HG03521 (cell line): ENCODE measurements at regions not wholly inside any gene's neighbourhood (a gene's known extent, or its start where the extent isn't known, plus 50 kb on each side); places are given as distances from the start of the nearest gene placed in this dataset.

Experiments
- ATAC-seq: cut with Tn5 transposase; IDR thresholded peaks from one replicate; pipeline ENCODE4 v1.9.1; 2021; ENCODE audit warnings: mild to moderate bottlenecking, moderate library complexity; ENCODE audit not compliant: unreplicated experiment

DNA sequence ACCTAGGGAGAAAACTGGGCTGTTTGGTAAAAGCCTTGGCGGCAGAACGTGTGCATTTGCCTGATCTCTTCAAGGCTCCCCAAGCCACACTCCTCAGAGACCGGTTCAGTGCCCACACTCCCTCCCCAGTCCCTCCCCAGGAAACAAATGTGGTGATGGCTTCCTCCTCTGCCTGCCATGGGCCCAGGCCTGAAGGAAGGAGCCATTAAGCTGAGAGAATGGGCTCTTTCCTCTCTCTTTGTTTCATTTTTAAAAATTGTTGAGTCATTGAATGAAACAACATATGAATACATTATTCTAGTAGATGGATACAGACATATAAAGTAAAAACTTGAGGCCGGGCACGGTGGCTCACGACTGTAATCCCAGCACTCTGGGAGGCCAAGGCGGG, 50.6 kb upstream of the YWHAQ start:
- no peak for ATAC-seq

DNA sequence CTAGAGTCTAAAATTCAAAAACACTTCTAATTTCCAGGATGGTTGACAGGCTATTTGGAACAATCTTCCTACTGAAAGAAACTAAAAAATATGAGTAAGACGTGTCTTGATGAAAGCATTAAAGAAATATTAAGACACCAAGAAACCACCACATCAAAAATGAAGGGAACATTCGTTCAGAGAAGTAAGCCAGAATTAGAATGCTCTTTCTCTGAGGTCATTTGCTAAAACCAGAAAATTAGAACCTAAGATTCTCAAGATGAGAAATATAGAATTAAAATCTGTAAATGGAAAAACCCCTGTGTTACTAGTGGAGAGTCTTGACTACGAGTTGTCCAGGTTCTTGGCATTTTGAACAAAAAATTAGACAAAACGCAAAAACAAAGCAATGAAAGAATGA, 54.8 kb upstream of the YWHAQ start:
- ATAC-seq: no peak

- ATAC-seq: no peak
These were observed 55.3 kb upstream of the YWHAQ start for GRCh38 chr2:9686061-9686460.

DNA sequence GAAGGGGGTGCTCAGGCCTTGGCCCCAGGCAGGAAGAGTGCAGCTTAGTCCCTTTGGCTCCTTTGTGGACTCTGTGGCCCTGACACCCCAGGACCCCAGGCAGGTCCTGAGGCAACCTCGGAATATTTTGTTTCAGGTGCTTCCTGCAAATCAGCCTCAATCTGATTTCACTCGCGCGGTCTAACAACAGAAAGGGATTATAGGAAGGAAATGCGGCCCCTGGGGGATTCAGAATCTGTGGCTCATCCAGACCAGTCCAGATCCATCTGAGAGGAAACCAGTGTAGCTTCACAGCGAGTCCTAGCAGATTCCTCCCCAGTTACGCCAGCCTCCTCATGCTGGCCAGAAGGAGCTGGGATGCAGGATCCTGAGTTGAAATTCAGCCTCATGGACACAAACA, 59.5 kb upstream of the YWHAQ start:
- no peak for ATAC-seq

DNA sequence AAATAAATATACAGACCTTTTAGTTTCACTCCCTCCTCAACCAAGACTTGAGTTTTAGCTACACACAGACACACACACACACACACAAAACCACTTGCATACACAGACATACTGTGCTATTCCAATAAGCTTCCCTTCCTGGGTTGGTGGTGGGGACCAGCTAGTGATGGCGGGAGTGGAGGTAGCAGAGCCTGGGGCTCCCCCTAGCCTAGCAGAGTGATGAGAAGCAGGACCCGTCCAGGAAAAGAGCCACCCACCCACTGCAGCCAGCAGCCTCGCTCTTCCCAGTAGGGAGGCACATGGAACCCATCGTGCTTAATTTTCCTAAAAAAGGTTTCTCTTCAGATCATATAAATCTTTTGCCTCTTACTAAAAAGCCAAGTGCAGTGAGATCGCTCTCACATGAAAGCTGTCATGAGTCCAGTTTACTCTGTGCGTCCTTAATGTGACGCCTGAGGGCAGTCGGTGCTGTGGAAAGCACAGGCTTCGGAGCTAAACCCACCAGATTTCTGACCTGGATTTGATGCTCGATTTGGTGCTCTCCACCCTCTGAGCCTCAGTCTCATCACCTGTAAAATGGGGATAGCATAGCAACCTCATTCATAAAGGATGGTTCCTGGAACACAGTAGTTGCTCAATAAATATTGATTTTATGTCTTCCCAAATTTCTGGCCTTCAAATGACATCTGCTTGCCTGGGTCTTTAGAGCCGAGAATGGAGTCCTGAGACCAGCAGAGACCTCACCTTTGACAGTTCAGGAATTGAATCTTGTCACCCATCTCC, 60.1 kb upstream of the YWHAQ start:
- ATAC-seq: no peak

DNA sequence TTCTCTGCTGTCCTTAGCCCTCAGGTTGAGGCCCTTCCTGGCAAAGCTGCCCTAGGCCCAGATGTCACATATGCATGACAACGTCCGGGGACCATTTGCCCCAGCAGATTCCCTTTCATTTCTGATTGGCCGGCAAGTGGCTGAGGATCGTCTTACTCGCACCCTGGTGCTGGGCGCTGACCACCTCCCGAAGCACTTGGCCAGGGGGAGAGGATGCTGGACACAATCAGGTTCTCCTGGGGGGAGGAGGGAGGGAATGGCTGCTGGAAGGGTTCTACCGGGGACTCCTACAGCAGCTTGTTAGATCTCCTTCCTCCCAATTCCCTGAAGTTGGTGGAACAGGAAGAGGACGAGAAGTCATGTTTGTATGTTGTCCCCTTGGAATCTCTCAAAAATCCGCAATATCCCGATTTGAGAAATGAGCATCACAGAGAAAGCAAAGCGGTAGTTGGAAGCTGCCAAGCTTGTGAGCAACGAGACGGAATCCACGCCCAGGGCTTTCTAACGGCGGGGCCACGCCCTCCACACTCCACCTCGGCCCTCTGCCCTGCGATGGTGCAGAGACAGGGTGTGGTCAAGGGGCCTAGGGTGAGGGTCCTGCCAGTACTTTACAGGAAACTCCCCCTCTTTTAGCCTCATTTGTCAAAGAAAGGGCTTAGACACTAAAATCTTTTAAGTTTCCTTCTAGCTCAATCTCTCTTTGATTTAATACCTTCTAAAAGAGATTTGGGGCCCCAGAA, 61.8 kb upstream of the YWHAQ start:
- no peak for ATAC-seq

GRCh38 chr2:9693196-9693491, 62.3 kb upstream of the YWHAQ start:
- ATAC-seq: no peak

DNA sequence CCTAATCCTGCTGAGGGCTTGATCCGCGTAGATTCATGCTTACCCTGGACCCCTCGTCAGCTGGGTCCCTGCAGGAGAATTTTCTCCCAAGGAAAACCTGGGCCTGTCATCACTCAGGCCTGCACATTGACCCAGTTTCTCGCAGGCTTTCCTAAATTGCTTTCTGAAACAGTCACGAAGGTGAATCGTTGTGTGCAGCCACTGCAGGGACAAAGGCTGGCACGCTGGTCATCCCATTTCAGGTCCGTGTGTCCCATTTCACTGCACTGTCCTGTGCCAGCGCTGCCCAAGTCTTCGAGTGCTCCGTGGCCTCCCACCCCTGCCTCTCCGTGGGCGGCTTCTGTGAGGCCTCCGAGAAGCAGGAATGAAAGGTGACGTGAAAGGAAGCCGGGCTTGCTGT, 62.8 kb upstream of the YWHAQ start:
- no peak for ATAC-seq

DNA sequence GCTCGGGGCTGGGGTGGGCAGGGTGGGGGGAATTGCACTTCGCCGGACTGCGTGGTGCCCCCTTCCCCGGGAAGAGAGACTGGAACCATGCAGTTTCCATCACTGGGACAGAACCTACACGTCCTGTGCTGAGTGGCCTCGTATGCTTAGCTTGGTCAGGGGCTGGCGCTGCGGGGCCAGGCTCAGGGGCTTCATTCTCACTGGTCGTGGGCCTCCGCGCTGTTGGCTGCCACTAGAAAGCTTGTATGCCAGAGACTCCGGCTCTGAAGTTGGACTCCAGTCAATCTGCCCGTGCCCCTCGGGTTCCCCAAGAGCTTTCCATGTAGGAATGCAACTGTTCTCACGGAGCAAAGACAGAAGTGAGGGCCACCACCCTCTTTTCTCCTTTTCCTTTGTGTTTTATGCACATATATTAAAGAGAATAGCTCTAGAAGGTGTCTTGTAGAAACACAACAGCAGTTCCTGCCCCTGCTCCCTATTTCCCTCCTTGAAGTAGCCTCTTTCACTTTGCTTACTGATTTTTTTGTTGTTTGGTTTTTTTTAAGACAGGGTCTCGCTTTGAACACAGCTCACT, 64.0 kb upstream of the YWHAQ start:
- ATAC-seq: no peak

DNA sequence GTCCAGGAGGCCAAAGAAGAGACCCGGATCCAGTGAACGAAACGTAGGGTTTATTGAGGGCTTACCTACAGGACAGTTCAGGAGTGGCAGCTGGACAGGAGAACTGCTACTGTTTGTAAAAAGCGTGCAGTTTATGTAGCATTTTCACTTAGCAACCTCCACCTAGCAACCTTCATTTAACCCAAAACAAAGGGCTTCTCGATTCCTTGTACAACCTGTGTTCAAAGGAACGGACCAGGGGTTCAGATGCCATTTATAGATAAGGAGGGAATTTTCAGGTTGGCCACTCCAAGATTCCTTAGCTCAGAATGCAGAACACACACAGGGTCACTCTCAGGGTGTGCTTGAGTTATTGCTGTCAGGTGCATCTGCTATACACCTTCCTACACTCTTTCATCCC, 65.1 kb upstream of the YWHAQ start:
- ATAC-seq: no peak

DNA sequence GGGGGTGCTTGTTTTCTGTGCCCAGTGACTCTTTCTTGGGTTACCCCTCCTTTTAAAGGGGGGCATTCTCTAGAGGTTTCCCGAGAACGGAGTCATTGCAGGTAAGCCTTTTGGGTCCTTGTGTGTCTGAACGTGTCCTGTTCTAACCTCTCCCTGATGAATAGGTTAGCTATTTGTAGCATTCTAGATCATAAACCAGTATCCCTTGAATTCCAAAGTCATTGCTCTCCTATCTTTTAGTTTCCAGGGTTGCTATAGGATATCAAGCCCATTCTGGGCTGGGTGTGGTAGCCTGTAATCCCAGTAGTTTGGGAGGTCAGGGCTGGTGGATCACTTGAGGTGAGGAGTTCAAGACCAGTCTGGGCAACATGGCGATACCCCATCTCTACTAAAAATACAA, 65.9 kb upstream of the YWHAQ start:
- no peak for ATAC-seq

DNA sequence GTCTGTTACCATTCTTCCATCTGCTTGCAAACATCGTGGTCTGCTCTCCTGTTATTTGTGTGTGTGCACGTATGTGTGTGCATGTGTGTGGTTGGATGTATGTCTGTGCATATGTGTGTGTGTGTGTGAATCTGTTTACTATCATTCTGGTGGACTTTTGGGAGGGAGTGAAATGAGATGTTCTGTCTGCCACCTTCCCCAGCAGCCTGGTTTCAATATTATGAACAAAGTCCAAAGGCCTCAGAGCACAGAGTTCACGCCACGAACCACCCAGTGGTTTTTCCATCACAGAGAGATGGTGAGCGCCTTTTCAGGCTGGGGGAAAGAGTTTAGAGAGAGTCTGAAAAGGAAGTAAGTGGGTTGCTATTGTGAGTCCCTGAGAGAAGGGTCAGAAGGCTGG, 67.1 kb upstream of the YWHAQ start:
- no peak for ATAC-seq

- no peak for ATAC-seq
These were observed 68.6 kb upstream of the YWHAQ start for GRCh38 chr2:9699139-9700108.

- no peak for ATAC-seq
These were observed 69.3 kb upstream of the YWHAQ start for GRCh38 chr2:9700109-9700495.

GRCh38 chr2:9702604-9703084, 71.8 kb upstream of the YWHAQ start:
- no peak for ATAC-seq

DNA sequence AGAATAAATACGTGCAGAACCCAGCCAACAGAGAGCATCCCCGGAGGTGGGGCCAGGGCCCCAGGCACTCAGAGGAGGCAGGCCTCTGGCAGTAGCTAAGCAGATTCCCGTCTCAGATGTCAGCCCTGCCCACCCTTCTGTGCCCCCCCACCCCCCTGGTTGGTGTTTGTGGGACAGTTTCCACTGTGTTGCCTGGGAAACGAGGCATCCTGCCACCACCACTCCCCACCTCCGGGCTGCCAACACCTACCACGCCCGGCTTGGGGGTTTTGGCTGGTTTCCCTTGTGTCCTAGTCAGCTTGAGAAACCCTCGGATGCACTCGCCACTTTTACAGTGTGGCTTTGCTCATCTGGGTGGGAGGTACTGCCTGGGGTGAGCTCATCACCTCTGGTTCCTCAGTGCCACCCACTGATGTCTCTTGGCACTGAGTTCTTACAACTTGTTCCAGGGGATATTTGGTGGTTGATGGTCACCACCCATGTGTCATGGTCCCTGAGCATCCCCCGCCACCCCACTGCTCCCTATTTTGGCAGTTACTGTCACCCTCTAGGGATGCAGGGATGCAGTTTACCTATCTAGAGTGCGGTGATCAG, 72.4 kb upstream of the YWHAQ start:
- ATAC-seq: no peak

DNA sequence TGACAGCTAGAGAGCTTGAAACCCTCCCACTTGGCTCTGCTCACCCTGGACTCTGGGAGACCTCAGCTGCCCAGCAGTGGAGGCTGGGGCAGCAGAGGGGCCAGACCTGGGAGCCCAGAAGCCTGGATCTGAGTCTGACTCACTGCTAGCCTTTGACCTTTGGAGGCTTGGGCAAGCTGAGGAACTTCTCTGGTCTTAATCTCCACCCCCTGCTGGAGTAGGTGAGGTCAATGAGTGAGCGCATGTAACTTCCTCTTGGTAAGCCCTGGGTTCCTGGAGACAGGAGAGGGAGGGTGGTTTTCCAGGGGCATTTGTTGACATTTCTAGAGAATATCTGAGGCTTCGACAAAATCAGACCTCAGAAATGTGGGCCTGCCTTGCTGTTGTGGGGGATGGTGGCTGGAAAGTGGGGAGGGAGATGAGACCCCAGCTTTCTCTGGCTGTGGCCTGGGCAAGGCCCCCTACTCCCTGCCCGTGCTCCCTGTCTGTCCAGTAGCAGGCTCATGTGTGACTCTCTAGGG, 73.0 kb upstream of the YWHAQ start:
- ATAC-seq: no peak

- no peak for ATAC-seq
These were observed 73.8 kb upstream of the YWHAQ start for GRCh38 chr2:9704600-9704999.

DNA sequence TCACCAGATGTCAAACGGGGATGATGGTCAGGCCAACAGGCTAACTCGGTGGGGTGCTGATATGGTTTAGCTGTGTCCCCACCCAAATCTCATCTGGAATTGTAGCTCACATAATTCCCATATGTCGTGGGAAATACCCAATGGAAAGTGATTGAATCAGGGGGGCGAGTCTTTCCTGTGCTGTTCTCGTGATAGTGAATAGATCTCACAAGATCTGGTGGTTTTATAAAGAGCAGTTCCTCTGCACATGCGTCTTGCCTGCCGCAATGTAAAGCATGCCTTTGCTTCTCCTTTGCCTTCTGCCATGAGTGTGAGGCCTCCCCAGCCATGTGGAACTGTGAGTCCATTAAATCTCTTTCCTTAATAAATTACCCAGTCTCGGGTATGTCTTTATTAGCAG, 74.4 kb upstream of the YWHAQ start:
- no peak for ATAC-seq

DNA sequence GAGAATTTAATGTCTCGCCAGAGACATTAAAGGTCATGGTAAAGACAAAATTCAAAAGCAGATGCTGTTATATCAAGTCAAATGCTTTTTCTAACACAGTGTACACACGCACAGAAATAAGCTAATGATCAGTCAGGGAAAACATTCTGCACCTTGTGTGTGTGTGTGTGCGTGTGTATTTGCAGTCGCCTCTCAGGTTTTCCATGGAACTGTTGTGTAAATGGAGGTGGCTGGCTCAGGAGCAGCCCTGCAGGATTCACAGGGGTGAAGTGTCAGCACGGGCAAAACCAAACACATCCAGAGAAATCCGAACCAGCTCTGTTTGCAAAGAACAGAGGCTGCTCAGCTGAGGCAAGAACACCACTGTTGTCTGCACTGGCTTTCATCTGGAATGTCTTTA, 76.2 kb upstream of the YWHAQ start:
- ATAC-seq: no peak
